ENCODE measurements at regions not wholly inside any gene's neighbourhood (a gene's known extent, or its start where the extent isn't known, plus 50 kb on each side); places are given as distances from the start of the nearest gene placed in this dataset.

DNA sequence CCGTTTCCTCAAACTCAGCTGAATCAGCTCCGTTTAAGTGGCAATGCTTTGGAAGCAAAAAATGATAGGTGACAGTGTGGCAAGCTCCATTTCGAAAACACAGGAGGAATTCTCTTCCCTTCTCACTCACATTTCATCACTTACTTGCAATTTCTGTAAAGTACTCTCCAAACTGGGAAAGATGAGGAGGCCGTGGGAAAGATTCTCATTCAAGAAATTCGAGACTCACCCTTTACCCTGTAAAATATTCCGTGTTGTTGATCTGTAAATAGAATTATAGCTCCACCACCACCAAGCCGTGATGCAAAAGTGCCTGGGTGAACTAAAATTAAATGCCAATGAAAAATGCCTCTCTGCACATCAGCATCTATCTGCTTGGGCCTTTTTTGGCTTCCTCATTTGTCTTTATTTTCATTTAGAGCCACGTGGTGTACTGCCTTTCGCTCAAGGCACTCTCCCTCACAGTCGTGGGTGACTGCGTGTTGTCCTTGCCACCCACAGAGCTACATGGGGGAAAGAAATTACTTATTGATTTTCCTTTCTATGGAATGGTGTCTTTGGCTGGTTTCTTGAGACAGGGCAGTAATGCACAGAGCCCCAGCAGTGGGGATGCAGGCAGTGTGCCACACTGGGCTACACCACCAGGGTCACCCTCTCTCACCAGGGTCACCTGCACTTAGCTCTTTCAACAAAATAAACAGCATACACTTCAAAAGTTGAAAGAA is 289.3 kb upstream of the TAS2R1 start:
- in situ Hi-C loops (cut with MboI; ENCODE audit: low sequenced_read_pairs) (no loop called here), intact Hi-C loops (cut with micrococcal nuclease) (loop anchor here (10.0 kb wide), 1 partner anchor 375 kb away; the partner anchor contains the start of gene SEMA5A), dilution Hi-C loops (cut with HindIII; ENCODE audit: low sequenced_read_pairs, unreplicated experiment) (no loop called here)
- Histone ChIP-seq H3K27me3 (ENCODE audit: control insufficient read depth, insufficient read depth, low read length) (no peaks in the 10 kb centered on the region), H3K4me3 (ENCODE audit: insufficient read depth, low read depth, low read length) (no peak overlapping the region), H2BK15ac (ENCODE audit: low read depth, low read length) (no peak overlapping the region), H3K56ac (ENCODE audit: extremely low read depth, insufficient read depth, low read length) (no peak overlapping the region), H3K36me3 (ENCODE audit: control insufficient read depth, insufficient read depth, low read length) (no peaks in the 10 kb centered on the region), H3K9me3 (ENCODE audit: control insufficient read depth, insufficient read depth, low read length) (no peaks in the 10 kb centered on the region), H3K23ac (ENCODE audit: low read depth, low read length) (no peak overlapping the region), H3K4me1 (ENCODE audit: control insufficient read depth, insufficient read depth, low read length) (no peaks in the 10 kb centered on the region; the same call in 1 of the 2 replicates), H2AK9ac (replicated peaks; ENCODE audit: low read depth, low read length, poor library complexity) (no peak overlapping the region), H4K91ac (ENCODE audit: insufficient read depth, low read depth, low read length) (no peak overlapping the region), H2BK5ac (ENCODE audit: low read depth, low read length, poor library complexity, severe bottlenecking) (no peak overlapping the region), H2BK120ac (ENCODE audit: low read depth, low read length) (no peak overlapping the region), H4K5ac (ENCODE audit: low read depth, low read length) (no peak overlapping the region), H2AFZ (replicated peaks; ENCODE audit: low read length, poor library complexity) (peak overlapping the region; percentile 19), H3K14ac (replicated peaks; ENCODE audit: low read depth, low read length) (no peak overlapping the region), H3K9me1 (ENCODE audit: insufficient read depth, low read length) (no peaks in the 10 kb centered on the region), H2BK20ac (ENCODE audit: low read depth, low read length) (peak overlapping the region; percentile 46; the same call in 1 of the 2 replicates), H2AK5ac (ENCODE audit: low read depth, low read length) (no peak overlapping the region), H3K4me2 (ENCODE audit: low read depth, low read length) (no peak overlapping the region), H4K8ac (ENCODE audit: low read depth in 2 of 2, low read length in 2 of 2) (no peak overlapping the region), H3K9ac (ENCODE audit: low read depth, low read length) (no peak overlapping the region), H3K27ac (ENCODE audit: insufficient read depth, low read length) (no peak overlapping the region), H3K18ac (ENCODE audit: low read depth, low read length) (no peak overlapping the region), H4K20me1 (ENCODE audit: insufficient read depth, low read length) (no peaks in the 10 kb centered on the region), H3K4ac (ENCODE audit: low read depth, low read length) (no peak overlapping the region), H3K79me1 (ENCODE audit: low read depth in 1 of 2, low read length in 2 of 2) (no peaks in the 10 kb centered on the region)
- ChIA-PET CTCF (interaction anchor here (0.6 kb wide), 1 partner anchor 166 kb away, joined by 3 read pairs; no protein-coding TSS in a partner anchor), POLR2A (ENCODE audit: unreplicated experiment) (no interaction called here)
- no peak for TF ChIP-seq NFE2L2 (IDR thresholded peaks at IDR 0.05; ENCODE audit: low read depth, low read length)
- TF ChIP-seq, protein P1, sequence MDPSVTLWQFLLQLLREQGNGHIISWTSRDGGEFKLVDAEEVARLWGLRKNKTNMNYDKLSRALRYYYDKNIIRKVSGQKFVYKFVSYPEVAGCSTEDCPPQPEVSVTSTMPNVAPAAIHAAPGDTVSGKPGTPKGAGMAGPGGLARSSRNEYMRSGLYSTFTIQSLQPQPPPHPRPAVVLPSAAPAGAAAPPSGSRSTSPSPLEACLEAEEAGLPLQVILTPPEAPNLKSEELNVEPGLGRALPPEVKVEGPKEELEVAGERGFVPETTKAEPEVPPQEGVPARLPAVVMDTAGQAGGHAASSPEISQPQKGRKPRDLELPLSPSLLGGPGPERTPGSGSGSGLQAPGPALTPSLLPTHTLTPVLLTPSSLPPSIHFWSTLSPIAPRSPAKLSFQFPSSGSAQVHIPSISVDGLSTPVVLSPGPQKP (IDR thresholded peaks at IDR 0.05; ENCODE audit: borderline replicate concordance, low read depth, low read length) = no peak
- TF ChIP-seq, protein P2, sequence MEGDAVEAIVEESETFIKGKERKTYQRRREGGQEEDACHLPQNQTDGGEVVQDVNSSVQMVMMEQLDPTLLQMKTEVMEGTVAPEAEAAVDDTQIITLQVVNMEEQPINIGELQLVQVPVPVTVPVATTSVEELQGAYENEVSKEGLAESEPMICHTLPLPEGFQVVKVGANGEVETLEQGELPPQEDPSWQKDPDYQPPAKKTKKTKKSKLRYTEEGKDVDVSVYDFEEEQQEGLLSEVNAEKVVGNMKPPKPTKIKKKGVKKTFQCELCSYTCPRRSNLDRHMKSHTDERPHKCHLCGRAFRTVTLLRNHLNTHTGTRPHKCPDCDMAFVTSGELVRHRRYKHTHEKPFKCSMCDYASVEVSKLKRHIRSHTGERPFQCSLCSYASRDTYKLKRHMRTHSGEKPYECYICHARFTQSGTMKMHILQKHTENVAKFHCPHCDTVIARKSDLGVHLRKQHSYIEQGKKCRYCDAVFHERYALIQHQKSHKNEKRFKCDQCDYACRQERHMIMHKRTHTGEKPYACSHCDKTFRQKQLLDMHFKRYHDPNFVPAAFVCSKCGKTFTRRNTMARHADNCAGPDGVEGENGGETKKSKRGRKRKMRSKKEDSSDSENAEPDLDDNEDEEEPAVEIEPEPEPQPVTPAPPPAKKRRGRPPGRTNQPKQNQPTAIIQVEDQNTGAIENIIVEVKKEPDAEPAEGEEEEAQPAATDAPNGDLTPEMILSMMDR (conservative IDR thresholded peaks at IDR 0.05; ENCODE audit: low read depth, low read length) = no peak
- no peak for TF ChIP-seq MXI1 (IDR thresholded peaks at IDR 0.05; ENCODE audit: borderline replicate concordance, low read depth, low read length)
- TF ChIP-seq RAD21 (IDR thresholded peaks at IDR 0.05; ENCODE audit: low read length) = no peak
- no peak for TF ChIP-seq BHLHE40 (IDR thresholded peaks at IDR 0.05; ENCODE audit: low read depth, low read length)
- no peak for TF ChIP-seq SMC3 (IDR thresholded peaks at IDR 0.05; ENCODE audit: low read depth, low read length)
- no peak for TF ChIP-seq RFX5 (IDR thresholded peaks at IDR 0.05; ENCODE audit: low read depth, low read length)
- no peak for TF ChIP-seq FOS (IDR thresholded peaks at IDR 0.05; ENCODE audit: low read depth, low read length)
- TF ChIP-seq CEBPB (IDR thresholded peaks at IDR 0.05; ENCODE audit: low read depth, low read length) = no peak
- ATAC-seq (ENCODE audit: low read depth) = no peak
- WGBS, 2 experiments (ENCODE audit: extremely low coverage in 2 of 2, insufficient read length in 1 of 2) = no CpG with 5 or more reads among the region's 11 CpGs
- no peak for DNase-seq
- no TSS peak for BruUV-seq (replicated peaks)

Data from IMR-90 (cell line).